ENCODE measurements at regions not wholly inside any gene's neighbourhood (a gene's known extent, or its start where the extent isn't known, plus 50 kb on each side); places are given as distances from the start of the nearest gene placed in this dataset.
A peak's percentile ranks its signal among the peaks of the same experiment; 100 is the strongest.

DNA sequence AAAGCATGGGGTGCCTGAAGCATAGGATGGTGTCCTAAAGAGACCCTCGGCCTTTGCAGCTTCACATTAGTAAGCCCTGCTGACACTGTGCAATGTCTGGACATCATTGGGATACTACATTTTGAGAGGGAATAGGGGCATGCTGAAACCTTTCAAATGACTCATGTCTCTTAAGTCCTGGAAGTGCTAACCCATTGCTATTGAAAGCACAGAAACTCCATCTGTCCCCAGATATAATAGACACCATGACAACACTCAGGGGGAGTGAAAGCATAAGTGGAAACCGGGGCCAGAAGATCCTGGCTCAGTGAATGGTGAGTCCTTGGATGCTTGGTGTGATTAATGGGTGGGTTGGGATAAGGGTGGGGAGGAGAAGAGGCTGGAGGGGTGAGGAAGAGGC lies 595.5 kb upstream of the ID2 start:
- no peak overlapping the region for H3K4me3 ChIP-seq
- no peak for ATAC-seq
- DNase-seq (ENCODE audit: low read depth in 1 of 2, low spot score in 1 of 2): no peak
- H3K4me2 ChIP-seq: no peak overlapping the region
- no peaks in the 10 kb centered on the region for H3K9me3 ChIP-seq
- CTCF ChIA-PET: interaction anchor here (0.6 to 1.4 kb wide), 3 partner anchors 10 to 659 kb away, joined by 3 to 4 read pairs (median 4); no protein-coding TSS in a partner anchor
- 21% methylated on average over 2 of the region's 2 CpGs for WGBS (ENCODE audit: missing lambda C conversion rate)
- no peak for FAIRE-seq
- H3K4me1 ChIP-seq: peaks cover 34% of the 10 kb centered on the region
- POLR2A ChIA-PET: no interaction called here
- TF ChIP-seq FOSB (CRISPR knock-in tag; IDR thresholded peaks at IDR 0.05): no peak
- no peak for TF ChIP-seq JUN (IDR thresholded peaks at IDR 0.05)
- no peak for TF ChIP-seq RNF2 (IDR thresholded peaks at IDR 0.05; ENCODE audit: borderline replicate concordance, low read depth)
- TF ChIP-seq, protein P1, sequence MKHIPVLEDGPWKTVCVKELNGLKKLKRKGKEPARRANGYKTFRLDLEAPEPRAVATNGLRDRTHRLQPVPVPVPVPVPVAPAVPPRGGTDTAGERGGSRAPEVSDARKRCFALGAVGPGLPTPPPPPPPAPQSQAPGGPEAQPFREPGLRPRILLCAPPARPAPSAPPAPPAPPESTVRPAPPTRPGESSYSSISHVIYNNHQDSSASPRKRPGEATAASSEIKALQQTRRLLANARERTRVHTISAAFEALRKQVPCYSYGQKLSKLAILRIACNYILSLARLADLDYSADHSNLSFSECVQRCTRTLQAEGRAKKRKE (CRISPR knock-in tag; IDR thresholded peaks at IDR 0.05; ENCODE audit: low read depth): no peak
- no peak for TF ChIP-seq GATA3 (IDR thresholded peaks at IDR 0.05; ENCODE audit: borderline replicate concordance)
- no peak for TF ChIP-seq ZSCAN20 (CRISPR knock-in tag; IDR thresholded peaks at IDR 0.05)
- TF ChIP-seq HMGXB4 (CRISPR knock-in tag; IDR thresholded peaks at IDR 0.05; ENCODE audit: borderline replicate concordance): no peak
- TF ChIP-seq, protein P2, sequence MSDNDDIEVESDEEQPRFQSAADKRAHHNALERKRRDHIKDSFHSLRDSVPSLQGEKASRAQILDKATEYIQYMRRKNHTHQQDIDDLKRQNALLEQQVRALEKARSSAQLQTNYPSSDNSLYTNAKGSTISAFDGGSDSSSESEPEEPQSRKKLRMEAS (IDR thresholded peaks at IDR 0.05): no peak
- no peak for TF ChIP-seq KDM1A (IDR thresholded peaks at IDR 0.05; ENCODE audit: low read depth)
- no peak for TF ChIP-seq BHLHE40 (IDR thresholded peaks at IDR 0.05; ENCODE audit: low read depth, low read length)
- no peak for TF ChIP-seq PHF8 (IDR thresholded peaks at IDR 0.05; ENCODE audit: borderline replicate concordance, low read depth)
- peak overlapping the region in 1 of 2 experiments; percentile 47; a peak in 3 of 6 replicates for H3K27ac ChIP-seq

- H3K4me1 ChIP-seq: peaks cover 35% of the 10 kb centered on the region
- POLR2A ChIA-PET: interaction anchor here (1.1 kb wide), 1 partner anchor 595 kb away, joined by 5 read pairs; the partner anchor contains the start of gene ID2
- FAIRE-seq: no peak
- ATAC-seq: peak; percentile 57 to 60; a peak in 4 of 6 replicates
- no peak overlapping the region for H3K4me3 ChIP-seq
- CTCF ChIA-PET: interaction anchor here (0.6 to 1.4 kb wide), 3 partner anchors 11 to 660 kb away, joined by 3 to 4 read pairs (median 4); no protein-coding TSS in a partner anchor
- DNase-seq (ENCODE audit: low read depth in 1 of 2, low spot score in 1 of 2): peak in 1 of 2 experiments; percentile 38
- H3K4me2 ChIP-seq: peak overlapping the region; percentile 52
- WGBS (ENCODE audit: missing lambda C conversion rate): 23% methylated on average over 4 of the region's 4 CpGs
- no peaks in the 10 kb centered on the region for H3K9me3 ChIP-seq
- peak overlapping the region; percentile 41 to 47; a peak in 4 of 6 replicates for H3K27ac ChIP-seq
- TF ChIP-seq HOXA7 (CRISPR knock-in tag; IDR thresholded peaks at IDR 0.05) (no peak), FOSL2 (IDR thresholded peaks at IDR 0.05) (0 out of 2 replicates have a peak, but pooled peaks have one; percentile 31), FOSL2 (CRISPR knock-in tag; IDR thresholded peaks at IDR 0.05) (peak; percentile 55), MAZ (IDR thresholded peaks at IDR 0.05; ENCODE audit: borderline replicate concordance, low read depth, low read length) (no peak), POLR2A (IDR thresholded peaks at IDR 0.05; ENCODE audit: low read length) (no peak), HMGXB4 (CRISPR knock-in tag; IDR thresholded peaks at IDR 0.05; ENCODE audit: borderline replicate concordance) (no peak), CBX2 (IDR thresholded peaks at IDR 0.05; ENCODE audit: borderline replicate concordance, low read depth) (no peak), ESRRA (IDR thresholded peaks at IDR 0.05; ENCODE audit: borderline replicate concordance, low read length) (no peak), CHD4 (IDR thresholded peaks at IDR 0.05; ENCODE audit: borderline replicate concordance) (no peak), CEBPB (IDR thresholded peaks at IDR 0.05) (0 out of 4 replicates have a peak, but pooled peaks of 1 of the 2 experiments have one; percentile 4), EHF (CRISPR knock-in tag; IDR thresholded peaks at IDR 0.05) (no peak), NR3C1 (IDR thresholded peaks at IDR 0.05) (no peak), CTCF (IDR thresholded peaks at IDR 0.05) (no peak), JUNB (IDR thresholded peaks at IDR 0.05) (peak; percentile 68), MYC (IDR thresholded peaks at IDR 0.05; ENCODE audit: borderline replicate concordance, low read length) (no peak), KDM5A (IDR thresholded peaks at IDR 0.05) (no peak)
- TF ChIP-seq, protein P3, sequence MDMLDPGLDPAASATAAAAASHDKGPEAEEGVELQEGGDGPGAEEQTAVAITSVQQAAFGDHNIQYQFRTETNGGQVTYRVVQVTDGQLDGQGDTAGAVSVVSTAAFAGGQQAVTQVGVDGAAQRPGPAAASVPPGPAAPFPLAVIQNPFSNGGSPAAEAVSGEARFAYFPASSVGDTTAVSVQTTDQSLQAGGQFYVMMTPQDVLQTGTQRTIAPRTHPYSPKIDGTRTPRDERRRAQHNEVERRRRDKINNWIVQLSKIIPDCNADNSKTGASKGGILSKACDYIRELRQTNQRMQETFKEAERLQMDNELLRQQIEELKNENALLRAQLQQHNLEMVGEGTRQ (IDR thresholded peaks at IDR 0.05): no peak
- TF ChIP-seq, protein P1 (CRISPR knock-in tag; IDR thresholded peaks at IDR 0.05; ENCODE audit: low read depth): no peak
Observed at GRCh38 chr2:8086796-8087479, 594.9 kb upstream of the ID2 start.
